ENCODE measurements at regions not wholly inside any gene's neighbourhood (a gene's known extent, or its start where the extent isn't known, plus 50 kb on each side); places are given as distances from the start of the nearest gene placed in this dataset.

GRCh38 chr5:89106480-89106879, 223.5 kb upstream of the MEF2C start:
- no peaks in the 10 kb centered on the region for H3K36me3 ChIP-seq (ENCODE audit: control insufficient read depth, insufficient read depth, low read length)
- TF ChIP-seq CTCF (IDR thresholded peaks at IDR 0.05; ENCODE audit: insufficient read depth, low read length, poor library complexity, severe bottlenecking), result no peak
- DNase-seq (ENCODE audit: extremely low read depth, insufficient read length), result no peak
- H3K4me3 ChIP-seq (replicated peaks; ENCODE audit: low read depth, low read length), result no peak overlapping the region
- H3K27me3 ChIP-seq (replicated peaks; ENCODE audit: control insufficient read depth, insufficient read depth, low read length), result no peaks in the 10 kb centered on the region

GRCh38 chr5:89105836-89106235, 222.9 kb upstream of the MEF2C start:
- Histone ChIP-seq H3K36me3 (ENCODE audit: control insufficient read depth, insufficient read depth, low read length) (no peaks in the 10 kb centered on the region), H3K4me3 (replicated peaks; ENCODE audit: low read depth, low read length) (no peak overlapping the region), H3K27me3 (replicated peaks; ENCODE audit: control insufficient read depth, insufficient read depth, low read length) (no peaks in the 10 kb centered on the region)
- TF ChIP-seq CTCF (IDR thresholded peaks at IDR 0.05; ENCODE audit: insufficient read depth, low read length, poor library complexity, severe bottlenecking), result no peak
- DNase-seq (ENCODE audit: extremely low read depth, insufficient read length), result no peak

GRCh38 chr5:89105171-89105695, 222.2 kb upstream of the MEF2C start:
- DNase-seq (ENCODE audit: extremely low read depth, insufficient read length), result no peak
- no peak for TF ChIP-seq CTCF (IDR thresholded peaks at IDR 0.05; ENCODE audit: insufficient read depth, low read length, poor library complexity, severe bottlenecking)
- Histone ChIP-seq H3K27me3 (replicated peaks; ENCODE audit: control insufficient read depth, insufficient read depth, low read length) (no peaks in the 10 kb centered on the region), H3K4me3 (replicated peaks; ENCODE audit: low read depth, low read length) (no peak overlapping the region), H3K36me3 (ENCODE audit: control insufficient read depth, insufficient read depth, low read length) (no peaks in the 10 kb centered on the region)

GRCh38 chr5:89098199-89098756, 215.3 kb upstream of the MEF2C start:
- TF ChIP-seq CTCF (IDR thresholded peaks at IDR 0.05; ENCODE audit: insufficient read depth, low read length, poor library complexity, severe bottlenecking), result no peak
- Histone ChIP-seq H3K4me3 (replicated peaks; ENCODE audit: low read depth, low read length) (no peak overlapping the region), H3K36me3 (ENCODE audit: control insufficient read depth, insufficient read depth, low read length) (no peaks in the 10 kb centered on the region), H3K27me3 (replicated peaks; ENCODE audit: control insufficient read depth, insufficient read depth, low read length) (no peaks in the 10 kb centered on the region)
- DNase-seq (ENCODE audit: extremely low read depth, insufficient read length), result no peak

GRCh38 chr5:89097103-89097502, 214.1 kb upstream of the MEF2C start:
- no peak overlapping the region for H3K4me3 ChIP-seq (replicated peaks; ENCODE audit: low read depth, low read length)
- TF ChIP-seq CTCF (IDR thresholded peaks at IDR 0.05; ENCODE audit: insufficient read depth, low read length, poor library complexity, severe bottlenecking), result no peak
- H3K36me3 ChIP-seq (ENCODE audit: control insufficient read depth, insufficient read depth, low read length), result no peaks in the 10 kb centered on the region
- peak; percentile 64 for DNase-seq (ENCODE audit: extremely low read depth, insufficient read length)
- H3K27me3 ChIP-seq (replicated peaks; ENCODE audit: control insufficient read depth, insufficient read depth, low read length), result no peaks in the 10 kb centered on the region

- H3K4me3 ChIP-seq (replicated peaks; ENCODE audit: low read depth, low read length), result no peak overlapping the region
These were observed 212.4 kb upstream of the MEF2C start for GRCh38 chr5:89095341-89095740.

More at GRCh38 chr5:89095341-89095740, 212.4 kb upstream of the MEF2C start:
- no peak for DNase-seq (ENCODE audit: extremely low read depth, insufficient read length)
- H3K36me3 ChIP-seq (ENCODE audit: control insufficient read depth, insufficient read depth, low read length), result no peaks in the 10 kb centered on the region
- H3K27me3 ChIP-seq (replicated peaks; ENCODE audit: control insufficient read depth, insufficient read depth, low read length), result no peaks in the 10 kb centered on the region
- no peak for TF ChIP-seq CTCF (IDR thresholded peaks at IDR 0.05; ENCODE audit: insufficient read depth, low read length, poor library complexity, severe bottlenecking)
